Type B pancreatic cell (in vitro differentiated cells): ENCODE measurements at regions not wholly inside any gene's neighbourhood (a gene's known extent, or its start where the extent isn't known, plus 50 kb on each side); places are given as distances from the start of the nearest gene placed in this dataset.

Experiments
- DNase-seq: peaks from one replicate; pipeline ENCODE4 v3.0.0; 2021; ENCODE audit warnings: mixed read lengths; ENCODE audit not compliant: unreplicated experiment; ENCODE audit errors: extremely low spot score
- H3K27ac Mint-ChIP-seq: 2 replicates; pipeline ENCODE4 v1.8.0; 2021; ENCODE audit warnings: mild to moderate bottlenecking, mixed read lengths
- H3K27me3 Mint-ChIP-seq: 2 replicates; pipeline ENCODE4 v1.8.0; 2021; ENCODE audit warnings: mixed read lengths
- H3K36me3 Mint-ChIP-seq: 2 replicates; pipeline ENCODE4 v1.8.0; 2021; ENCODE audit warnings: mixed read lengths
- H3K4me1 Mint-ChIP-seq: one replicate; pipeline ENCODE4 v1.8.0; 2021; ENCODE audit warnings: mixed read lengths; ENCODE audit not compliant: unreplicated experiment
- H3K4me3 Mint-ChIP-seq: 2 replicates; pipeline ENCODE4 v1.8.0; 2021; ENCODE audit warnings: mild to moderate bottlenecking, mixed read lengths
- H3K9me3 Mint-ChIP-seq: 2 replicates; pipeline ENCODE4 v1.8.0; 2021; ENCODE audit warnings: mixed read lengths
- CTCF ChIP-seq: fragments of 200-600 bp; sonication (generic); conservative IDR thresholded peaks from 2 replicates; pipeline ENCODE4 v1.5.0; 2021; ENCODE audit warnings: antibody characterized with exemption, mild to moderate bottlenecking

GRCh38 chr3:132161608-132162007 lies 126.8 kb upstream of the CPNE4 start:
- no peak for TF ChIP-seq CTCF
- Mint-ChIP-seq H3K4me1 (no peaks in the 10 kb centered on the region), H3K27ac (no peak overlapping the region), H3K36me3 (no peaks in the 10 kb centered on the region), H3K9me3 (no peaks in the 10 kb centered on the region), H3K27me3 (peaks cover 14% of the 10 kb centered on the region), H3K4me3 (no peak overlapping the region)
- DNase-seq, result no peak

GRCh38 chr3:132164469-132165092 lies 129.8 kb upstream of the CPNE4 start:
- Mint-ChIP-seq H3K9me3 (no peaks in the 10 kb centered on the region), H3K36me3 (no peaks in the 10 kb centered on the region), H3K27ac (no peak overlapping the region), H3K4me3 (no peak overlapping the region), H3K4me1 (no peaks in the 10 kb centered on the region), H3K27me3 (peaks cover 31% of the 10 kb centered on the region)
- no peak for DNase-seq
- no peak for TF ChIP-seq CTCF

- TF ChIP-seq CTCF, result no peak
- Mint-ChIP-seq H3K9me3 (no peaks in the 10 kb centered on the region), H3K4me3 (no peak overlapping the region), H3K4me1 (no peaks in the 10 kb centered on the region), H3K36me3 (no peaks in the 10 kb centered on the region), H3K27me3 (peaks cover 44% of the 10 kb centered on the region), H3K27ac (no peak overlapping the region)
- DNase-seq, result no peak
Observed at GRCh38 chr3:132167870-132168269, 133.1 kb upstream of the CPNE4 start.

GRCh38 chr3:132174500-132174899 lies 139.7 kb upstream of the CPNE4 start:
- no peak for TF ChIP-seq CTCF
- Mint-ChIP-seq H3K9me3 (no peaks in the 10 kb centered on the region), H3K27me3 (peaks cover 36% of the 10 kb centered on the region), H3K36me3 (no peaks in the 10 kb centered on the region), H3K4me3 (no peak overlapping the region), H3K4me1 (no peaks in the 10 kb centered on the region), H3K27ac (no peak overlapping the region)
- DNase-seq, result no peak

- peak; percentile 74 for TF ChIP-seq CTCF
- H3K4me1 Mint-ChIP-seq, result peaks cover 6% of the 10 kb centered on the region
- peaks cover 44% of the 10 kb centered on the region for H3K27me3 Mint-ChIP-seq
- H3K4me3 Mint-ChIP-seq, result no peak overlapping the region
- no peaks in the 10 kb centered on the region for H3K9me3 Mint-ChIP-seq
- H3K36me3 Mint-ChIP-seq, result no peaks in the 10 kb centered on the region
- H3K27ac Mint-ChIP-seq, result no peak overlapping the region
- DNase-seq, result no peak
Observed at GRCh38 chr3:132180337-132180791, 136.8 kb upstream of the ACP3 start.

GRCh38 chr3:132183811-132184210 lies 133.4 kb upstream of the ACP3 start:
- no peak for TF ChIP-seq CTCF
- DNase-seq, result no peak
- no peaks in the 10 kb centered on the region for H3K9me3 Mint-ChIP-seq
- peaks cover 48% of the 10 kb centered on the region for H3K27me3 Mint-ChIP-seq
- peaks cover 6% of the 10 kb centered on the region for H3K4me1 Mint-ChIP-seq
- no peak overlapping the region for H3K27ac Mint-ChIP-seq
- no peaks in the 10 kb centered on the region for H3K36me3 Mint-ChIP-seq
- H3K4me3 Mint-ChIP-seq, result no peak overlapping the region
